H1 (cell line): ENCODE measurements at regions not wholly inside any gene's neighbourhood (a gene's known extent, or its start where the extent isn't known, plus 50 kb on each side); places are given as distances from the start of the nearest gene placed in this dataset.

Source experiments
- CTCF ChIA-PET: fragments of 300-600 bp; sonication (Branson Sonifier 250); formaldehyde crosslinking; loops from one replicate; lab custom pipeline; 2021; ENCODE audit not compliant: partially characterized antibody; lab: Charles Lee
- POLR2A ChIA-PET: fragments of 300-600 bp; sonication (Branson Sonifier 250); formaldehyde crosslinking; loops from one replicate; lab custom pipeline; 2021; ENCODE audit warnings: inconsistent platforms; ENCODE audit not compliant: partially characterized antibody; lab: Charles Lee
- DNase-seq, 2 experiments: peaks; one replicate each; pipeline versions ENCODE4 v3.0.0 to v3.0.0-alpha.2; 2010 to 2022; ENCODE audit warnings: low spot score in 2 of 2, low read depth in 1 of 2, mixed read lengths in 1 of 2
- FAIRE-seq: peaks from 2 replicates; lab custom pipeline; 2011; peaks lifted over from hg19 to GRCh38; lab: Jason Lieb, UNC
- H2AFZ ChIP-seq: 2 replicates; pipeline ENCODE4 v1.8.1; 2012; ENCODE audit warnings: low read length, inconsistent platforms
- H2AK5ac ChIP-seq: 2 replicates; pipeline ENCODE4 v1.6.1; 2013; ENCODE audit warnings: low read depth, low read length
- H2BK120ac ChIP-seq: replicated peaks from 2 replicates; pipeline ENCODE3; 2013; ENCODE audit warnings: low read depth, low read length, inconsistent platforms
- H2BK12ac ChIP-seq: 2 replicates; pipeline ENCODE4 v1.6.1; 2013; ENCODE audit warnings: low read depth, low read length
- H2BK15ac ChIP-seq: 2 replicates; pipeline ENCODE4 v1.6.1; 2013; ENCODE audit warnings: low read length
- H2BK20ac ChIP-seq: 2 replicates; pipeline ENCODE4 v1.6.1; 2013; ENCODE audit warnings: low read length
- H2BK5ac ChIP-seq: 2 replicates; pipeline ENCODE4 v1.6.1; 2013; ENCODE audit warnings: low read depth, low read length
- H3K14ac ChIP-seq: 2 replicates; pipeline ENCODE4 v1.6.1; 2013; ENCODE audit warnings: inconsistent platforms; ENCODE audit not compliant: insufficient read length
- H3K18ac ChIP-seq: 2 replicates; pipeline ENCODE4 v1.6.1; 2013; ENCODE audit warnings: low read length; ENCODE audit errors: extremely low read depth
- H3K23ac ChIP-seq: 2 replicates; pipeline ENCODE4 v1.6.1; 2013; ENCODE audit warnings: inconsistent platforms; ENCODE audit not compliant: insufficient read length
- H3K23me2 ChIP-seq: 2 replicates; pipeline ENCODE4 v1.6.1; 2013; ENCODE audit warnings: low read depth, low read length
- H3K27ac ChIP-seq: 2 replicates; pipeline ENCODE4 v1.6.1; 2011; ENCODE audit warnings: low read depth, low read length, inconsistent platforms
- H3K27me3 ChIP-seq, 4 experiments: replicated peaks in 1 of 4; 1 replicate in 1 of 4; 2 replicates in 3 of 4; pipeline versions ENCODE4 v1.6.1 to v1.8.1; 2011 to 2013; ENCODE audit warnings: low read length in 3 of 4, mild to moderate bottlenecking in 3 of 4, inconsistent platforms in 2 of 4, mixed read lengths in 2 of 4, moderate library complexity in 1 of 4; ENCODE audit not compliant: control insufficient read depth in 3 of 4, insufficient read depth in 3 of 4; ENCODE audit errors: extremely low read depth in 1 of 4
- H3K36me3 ChIP-seq, 4 experiments: 2 replicates each; pipeline versions ENCODE4 v1.6.1 to v1.8.1; 2011 to 2013; ENCODE audit warnings: mild to moderate bottlenecking in 4 of 4, low read length in 3 of 4, moderate library complexity in 2 of 4, control low read depth in 1 of 4, inconsistent platforms in 1 of 4; ENCODE audit not compliant: insufficient read depth in 4 of 4, control insufficient read depth in 2 of 4
- H3K4ac ChIP-seq: replicated peaks from 2 replicates; pipeline ENCODE3; 2013; ENCODE audit warnings: low read length, low read depth, mixed read lengths, inconsistent platforms; ENCODE audit not compliant: insufficient read length
- H3K4me1 ChIP-seq, 4 experiments: replicated peaks in 1 of 4; 1 replicate in 1 of 4; 2 replicates in 3 of 4; pipeline versions ENCODE4 v1.6.1 to v1.8.1; 2011 to 2013; ENCODE audit warnings: low read length in 3 of 4, inconsistent platforms in 2 of 4, mixed read lengths in 1 of 4; ENCODE audit not compliant: insufficient read depth in 4 of 4, control insufficient read depth in 3 of 4
- H3K4me2 ChIP-seq, 2 experiments: 2 replicates each; pipeline versions ENCODE4 v1.6.1 to v1.8.1; 2011 to 2013; ENCODE audit warnings: low read depth in 2 of 2, low read length in 2 of 2, control low read depth in 1 of 2, inconsistent platforms in 1 of 2, mild to moderate bottlenecking in 1 of 2; ENCODE audit not compliant: insufficient read depth in 1 of 2
- H3K4me3 ChIP-seq, 4 experiments: fragments of 200-600, 300-600 bp in 1 of 4; sonication (generic), shearing (Covaris generic), sonication (Bioruptor Twin) in 1 of 4; 2 replicates each; pipeline versions ENCODE4 v1.5.1 to v1.8.1; 2011 to 2016; ENCODE audit warnings: low read length in 4 of 4, low read depth in 3 of 4, control low read depth in 2 of 4, inconsistent platforms in 2 of 4, mild to moderate bottlenecking in 2 of 4, mixed read lengths in 1 of 4, moderate library complexity in 1 of 4; ENCODE audit not compliant: insufficient read depth in 2 of 4; ENCODE audit errors: extremely low read depth in 1 of 4
- H3K56ac ChIP-seq: replicated peaks from 2 replicates; pipeline ENCODE3; 2013; ENCODE audit warnings: low read depth, mild to moderate bottlenecking, mixed read lengths, low read length, inconsistent platforms; ENCODE audit not compliant: insufficient read length
- H3K79me1 ChIP-seq: 2 replicates; pipeline ENCODE4 v1.6.1; 2013; ENCODE audit warnings: low read depth, low read length, control low read depth
- H3K79me2 ChIP-seq, 2 experiments: 2 replicates each; pipeline versions ENCODE4 v1.6.1 to v1.8.1; 2012 to 2013; ENCODE audit warnings: low read length in 2 of 2, mild to moderate bottlenecking in 2 of 2, inconsistent platforms in 1 of 2; ENCODE audit not compliant: insufficient read depth in 2 of 2, control insufficient read depth in 1 of 2
- H3K9ac ChIP-seq, 4 experiments: replicated peaks in 1 of 4; 1 replicate in 1 of 4; 2 replicates in 3 of 4; pipeline versions ENCODE4 v1.6.1 to v1.8.1; 2011 to 2013; ENCODE audit warnings: low read depth in 3 of 4, low read length in 3 of 4, control low read depth in 2 of 4, mild to moderate bottlenecking in 2 of 4, moderate library complexity in 2 of 4, inconsistent platforms in 1 of 4; ENCODE audit errors: extremely low read depth in 1 of 4
- H3K9me3 ChIP-seq, 2 experiments: 2 replicates each; pipeline versions ENCODE4 v1.6.1 to v1.8.1; 2012 to 2013; ENCODE audit warnings: mild to moderate bottlenecking in 2 of 2, moderate library complexity in 2 of 2, control low read depth in 1 of 2, inconsistent platforms in 1 of 2, low read depth in 1 of 2, low read length in 1 of 2, mixed read lengths in 1 of 2; ENCODE audit not compliant: insufficient read depth in 2 of 2
- H4K20me1 ChIP-seq, 2 experiments: replicated peaks in 1 of 2; 2 replicates each; pipeline versions ENCODE3 to v1.8.1; 2011 to 2013; ENCODE audit warnings: inconsistent platforms in 2 of 2, low read length in 2 of 2, mild to moderate bottlenecking in 1 of 2; ENCODE audit not compliant: insufficient read depth in 2 of 2, control insufficient read depth in 1 of 2
- H4K5ac ChIP-seq: 2 replicates; pipeline ENCODE4 v1.6.1; 2013; ENCODE audit warnings: low read length, low read depth, mixed read lengths, inconsistent platforms; ENCODE audit not compliant: insufficient read length
- H4K8ac ChIP-seq: 2 replicates; pipeline ENCODE4 v1.8.0; 2013; ENCODE audit warnings: mild to moderate bottlenecking, moderate library complexity, low read length, inconsistent platforms; ENCODE audit not compliant: insufficient read depth; ENCODE audit errors: extremely low read depth
- H4K91ac ChIP-seq: replicated peaks from 2 replicates; pipeline ENCODE3; 2013; ENCODE audit warnings: low read length, mixed read lengths, inconsistent platforms; ENCODE audit not compliant: insufficient read length
- CHD1 ChIP-seq: IDR thresholded peaks from 2 replicates; pipeline ENCODE4 v1.6.1; 2012; ENCODE audit warnings: low read depth, low read length, improper control_type of control experiment
- GABPA ChIP-seq: IDR thresholded peaks from 2 replicates; pipeline ENCODE4 v1.6.1; 2011; ENCODE audit warnings: mild to moderate bottlenecking, low read length, moderate library complexity, borderline replicate concordance; ENCODE audit not compliant: insufficient read depth
- KDM4A ChIP-seq: IDR thresholded peaks from one replicate; pipeline ENCODE4 v1.7.1; 2012; ENCODE audit warnings: low read depth, mild to moderate bottlenecking, moderate library complexity, low read length, inconsistent platforms; ENCODE audit not compliant: severe bottlenecking
- RXRA ChIP-seq: IDR thresholded peaks from 2 replicates; pipeline ENCODE4 v1.6.1; 2011; ENCODE audit warnings: low read depth, mild to moderate bottlenecking, low read length, moderate library complexity; ENCODE audit not compliant: insufficient read depth
- WGBS, 2 experiments: shearing (Covaris generic) in 1 of 2; methylation state at CpG; one replicate each; pipeline versions ENCODE4 v1.1.6 to v1.1.7; 2013 to 2015; ENCODE audit warnings: low lambda C conversion rate in 2 of 2, mixed read lengths in 2 of 2, inconsistent platforms in 1 of 2, low coverage in 1 of 2, missing lambda C conversion rate in 1 of 2; ENCODE audit not compliant: insufficient replicate concordance in 2 of 2, insufficient coverage in 1 of 2, insufficient read length in 1 of 2; ENCODE audit errors: extremely low coverage in 1 of 2, missing lambda C conversion rate in 1 of 2; 5-methylcytosine and 5-hydroxymethylcytosine counted together
- TF ChIP-seq, protein P1 (sequence below): IDR thresholded peaks from 2 replicates; pipeline ENCODE4 v1.6.1; 2012; ENCODE audit warnings: inconsistent platforms
- TF ChIP-seq, protein P2 (sequence below): IDR thresholded peaks from 2 replicates; pipeline ENCODE4 v1.6.1; 2012; ENCODE audit warnings: low read length, inconsistent platforms

- Histone ChIP-seq H3K4me2 (no peak overlapping the region), H3K23ac (no peak overlapping the region), H2BK12ac (no peak overlapping the region), H3K36me3 (no peaks in the 10 kb centered on the region), H3K9ac (no peak overlapping the region), H3K56ac (no peak overlapping the region), H3K27ac (no peak overlapping the region), H4K8ac (no peak overlapping the region), H4K5ac (no peak overlapping the region), H3K4me1 (no peaks in the 10 kb centered on the region), H3K14ac (no peak overlapping the region), H3K79me2 (no peaks in the 10 kb centered on the region), H3K4ac (no peak overlapping the region), H2BK120ac (no peak overlapping the region), H2AFZ (no peak overlapping the region), H2AK5ac (no peak overlapping the region), H3K4me3 (no peak overlapping the region), H4K20me1 (peaks cover 0 to 1% of the 10 kb centered on the region in 2 experiments), H4K91ac (no peak overlapping the region), H3K23me2 (no peaks in the 10 kb centered on the region), H2BK20ac (no peak overlapping the region), H3K18ac (no peak overlapping the region), H3K9me3 (no peaks in the 10 kb centered on the region), H3K79me1 (no peaks in the 10 kb centered on the region), H2BK15ac (no peak overlapping the region), H3K27me3 (no peaks in the 10 kb centered on the region; a peak in 1 of 7 replicates), H2BK5ac (no peak overlapping the region)
- no peak for DNase-seq
- POLR2A ChIA-PET: no interaction called here
- WGBS, 2 experiments: 88% methylated on average over 5 of the region's 5 CpGs; no CpG with 5 or more reads in 1 of the 2 experiments
- no peak for FAIRE-seq
- CTCF ChIA-PET: no interaction called here
- TF ChIP-seq GABPA (no peak), CHD1 (no peak), KDM4A (no peak), RXRA (no peak)
- TF ChIP-seq, protein P1, sequence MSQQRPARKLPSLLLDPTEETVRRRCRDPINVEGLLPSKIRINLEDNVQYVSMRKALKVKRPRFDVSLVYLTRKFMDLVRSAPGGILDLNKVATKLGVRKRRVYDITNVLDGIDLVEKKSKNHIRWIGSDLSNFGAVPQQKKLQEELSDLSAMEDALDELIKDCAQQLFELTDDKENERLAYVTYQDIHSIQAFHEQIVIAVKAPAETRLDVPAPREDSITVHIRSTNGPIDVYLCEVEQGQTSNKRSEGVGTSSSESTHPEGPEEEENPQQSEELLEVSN: no peak
- TF ChIP-seq, protein P2, sequence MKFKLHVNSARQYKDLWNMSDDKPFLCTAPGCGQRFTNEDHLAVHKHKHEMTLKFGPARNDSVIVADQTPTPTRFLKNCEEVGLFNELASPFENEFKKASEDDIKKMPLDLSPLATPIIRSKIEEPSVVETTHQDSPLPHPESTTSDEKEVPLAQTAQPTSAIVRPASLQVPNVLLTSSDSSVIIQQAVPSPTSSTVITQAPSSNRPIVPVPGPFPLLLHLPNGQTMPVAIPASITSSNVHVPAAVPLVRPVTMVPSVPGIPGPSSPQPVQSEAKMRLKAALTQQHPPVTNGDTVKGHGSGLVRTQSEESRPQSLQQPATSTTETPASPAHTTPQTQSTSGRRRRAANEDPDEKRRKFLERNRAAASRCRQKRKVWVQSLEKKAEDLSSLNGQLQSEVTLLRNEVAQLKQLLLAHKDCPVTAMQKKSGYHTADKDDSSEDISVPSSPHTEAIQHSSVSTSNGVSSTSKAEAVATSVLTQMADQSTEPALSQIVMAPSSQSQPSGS: no peak
These were observed 88.8 kb downstream of the ANKRD10 start for GRCh38 chr13:110826101-110826500.
